KMS-11 (cell line): ENCODE measurements at regions not wholly inside any gene's neighbourhood (a gene's known extent, or its start where the extent isn't known, plus 50 kb on each side); places are given as distances from the start of the nearest gene placed in this dataset.

Experiments used
- H2AFZ ChIP-seq: fragments of 200-600 bp; sonication (generic); 2 replicates; pipeline ENCODE4 v1.6.1; 2016; ENCODE audit warnings: antibody characterized with exemption, mixed run types, low read depth
- H3K27ac ChIP-seq: fragments of 200-600 bp; sonication (generic); 2 replicates; pipeline ENCODE4 v1.6.1; 2016; ENCODE audit warnings: mild to moderate bottlenecking, mixed run types
- H3K27me3 ChIP-seq: fragments of 200-600 bp; sonication (generic); 2 replicates; pipeline ENCODE4 v1.6.1; 2017; ENCODE audit warnings: mild to moderate bottlenecking, low read depth, mixed run types, moderate library complexity; ENCODE audit not compliant: insufficient read depth
- H3K36me3 ChIP-seq: fragments of 200-600 bp; sonication (generic); 2 replicates; pipeline ENCODE4 v1.6.1; 2017; ENCODE audit warnings: mild to moderate bottlenecking, mixed run types; ENCODE audit not compliant: insufficient read depth
- H3K4me1 ChIP-seq: fragments of 200-600 bp; sonication (generic); 2 replicates; pipeline ENCODE4 v1.6.1; 2016; ENCODE audit warnings: mild to moderate bottlenecking, low read depth, mixed run types; ENCODE audit not compliant: poor library complexity, severe bottlenecking
- H3K4me2 ChIP-seq: fragments of 200-600 bp; sonication (generic); 2 replicates; pipeline ENCODE4 v1.7.0; 2016; ENCODE audit warnings: mild to moderate bottlenecking, mixed run types
- H3K4me3 ChIP-seq: fragments of 200-600 bp; sonication (generic); IDR thresholded peaks from 2 replicates; pipeline ENCODE4 v1.6.1; 2017; ENCODE audit warnings: low read depth, low read length, mixed read lengths; ENCODE audit not compliant: insufficient read depth
- H3K79me2 ChIP-seq: fragments of 200-600 bp; sonication (generic); 2 replicates; pipeline ENCODE4 v1.6.1; 2016; ENCODE audit warnings: low read depth, mixed run types; ENCODE audit not compliant: insufficient read depth
- H3K9ac ChIP-seq: fragments of 200-600 bp; sonication (generic); 2 replicates; pipeline ENCODE4 v1.6.1; 2016; ENCODE audit warnings: mild to moderate bottlenecking, mixed run types
- H4K20me1 ChIP-seq: fragments of 200-600 bp; sonication (generic); 2 replicates; pipeline ENCODE4 v1.6.1; 2016; ENCODE audit warnings: mild to moderate bottlenecking, mixed run types; ENCODE audit not compliant: insufficient read depth
- CTCF ChIP-seq: fragments of 200-600 bp; sonication (generic); conservative IDR thresholded peaks from 2 replicates; pipeline ENCODE4 v1.6.1; 2017; ENCODE audit warnings: low read depth, mild to moderate bottlenecking, antibody characterized with exemption, low read length, moderate library complexity, mixed read lengths

GRCh38 chr21:18620436-18620835 lies 216.9 kb upstream of the TMPRSS15 start:
- Histone ChIP-seq H3K4me2 (peak overlapping the region; percentile 12; the same call in 1 of the 2 replicates), H3K27me3 (no peaks in the 10 kb centered on the region), H3K9ac (no peak overlapping the region), H4K20me1 (no peaks in the 10 kb centered on the region), H3K36me3 (no peaks in the 10 kb centered on the region), H2AFZ (no peak overlapping the region), H3K4me1 (peaks cover 50% of the 10 kb centered on the region), H3K4me3 (no peak overlapping the region), H3K27ac (no peak overlapping the region), H3K79me2 (no peaks in the 10 kb centered on the region)
- TF ChIP-seq CTCF, result no peak

GRCh38 chr21:18622383-18622782 lies 218.8 kb upstream of the TMPRSS15 start:
- Histone ChIP-seq H2AFZ (no peak overlapping the region), H3K4me1 (peaks cover 33% of the 10 kb centered on the region), H3K9ac (no peak overlapping the region), H4K20me1 (no peaks in the 10 kb centered on the region), H3K27me3 (no peaks in the 10 kb centered on the region; the same call in 1 of the 2 replicates), H3K36me3 (no peaks in the 10 kb centered on the region), H3K4me2 (no peak overlapping the region), H3K27ac (no peak overlapping the region), H3K79me2 (no peaks in the 10 kb centered on the region), H3K4me3 (no peak overlapping the region)
- no peak for TF ChIP-seq CTCF

GRCh38 chr21:18630446-18630845 lies 226.9 kb upstream of the TMPRSS15 start:
- Histone ChIP-seq H3K79me2 (no peaks in the 10 kb centered on the region), H4K20me1 (no peaks in the 10 kb centered on the region; the same call in 1 of the 2 replicates), H3K4me1 (peaks cover 17% of the 10 kb centered on the region), H3K9ac (no peak overlapping the region), H3K27ac (no peak overlapping the region), H3K4me3 (no peak overlapping the region), H3K4me2 (no peak overlapping the region), H3K27me3 (no peaks in the 10 kb centered on the region; the same call in 1 of the 2 replicates), H3K36me3 (no peaks in the 10 kb centered on the region), H2AFZ (no peak overlapping the region)
- no peak for TF ChIP-seq CTCF

- Histone ChIP-seq H3K9ac (no peak overlapping the region), H3K36me3 (no peaks in the 10 kb centered on the region), H2AFZ (no peak overlapping the region), H3K27ac (no peak overlapping the region), H3K4me1 (peaks cover 17% of the 10 kb centered on the region), H3K4me2 (no peak overlapping the region), H3K27me3 (no peaks in the 10 kb centered on the region), H4K20me1 (no peaks in the 10 kb centered on the region), H3K4me3 (no peak overlapping the region), H3K79me2 (no peaks in the 10 kb centered on the region)
- no peak for TF ChIP-seq CTCF
Measured at GRCh38 chr21:18636897-18637296, 233.3 kb upstream of the TMPRSS15 start.
